HepG2 (cell line): ENCODE measurements at regions not wholly inside any gene's neighbourhood (a gene's known extent, or its start where the extent isn't known, plus 50 kb on each side); places are given as distances from the start of the nearest gene placed in this dataset.

Experiments used
- ATAC-seq: fragments of 200-7000 bp; cut with Tn5 transposase; 3 replicates; pipeline ENCODE4 v1.9.1; 2020; ENCODE audit warnings: mild to moderate bottlenecking, moderate library complexity
- BruUV-seq: library from RNA; stranded (reverse); fragments of 400-500 nt; replicated peaks from 2 replicates; lab custom pipeline; 2021; lab: Mats Ljungman, UMichigan
- CTCF ChIA-PET: fragments of 300-600 bp; formaldehyde crosslinking; extraction: SDS; loops from one replicate; lab custom pipeline; 2021; ENCODE audit warnings: low total read pairs, inconsistent platforms, low intra/inter-chr PET ratio; lab: Yijun Ruan, JAX
- POLR2A ChIA-PET: fragments of 350-600 bp; sonication (Branson Sonifier 250); formaldehyde crosslinking; loops from one replicate; lab custom pipeline; 2020; ENCODE audit warnings: antibody characterized with exemption, inconsistent platforms; lab: Yijun Ruan, JAX
- DNase-seq: peaks from one replicate; pipeline ENCODE4 v3.0.0-alpha.2; 2015; ENCODE audit warnings: low spot score
- FAIRE-seq: peaks from 3 replicates; lab custom pipeline; 2011; peaks lifted over from hg19 to GRCh38; lab: Jason Lieb, UNC
- H2AFZ ChIP-seq: one replicate; pipeline ENCODE4 v1.6.1; 2011; ENCODE audit warnings: low read length, inconsistent platforms
- H3K27ac ChIP-seq: fragments of 300-600 bp; 3 replicates; pipeline ENCODE4 v1.8.0; 2011; ENCODE audit warnings: mixed run types, mild to moderate bottlenecking, mixed read lengths, low read length, inconsistent platforms; ENCODE audit not compliant: insufficient read depth; ENCODE audit errors: extremely low read length
- H3K27me3 ChIP-seq, 2 experiments: fragments of 200-600 bp in 1 of 2; 2 replicates in 1 of 2; 3 replicates in 1 of 2; pipeline versions ENCODE4 v1.6.0 to v1.8.0; 2011; ENCODE audit warnings: low read length in 2 of 2, mild to moderate bottlenecking in 2 of 2, moderate library complexity in 2 of 2, inconsistent platforms in 1 of 2; ENCODE audit not compliant: insufficient read depth in 2 of 2, control insufficient read depth in 1 of 2
- H3K36me3 ChIP-seq, 2 experiments: fragments of 200-600 bp in 1 of 2; replicated peaks in 1 of 2; 2 replicates in 1 of 2; 3 replicates in 1 of 2; pipeline versions ENCODE4 v1.5.1 to v1.8.0; 2011; ENCODE audit warnings: low read length in 2 of 2, inconsistent platforms in 1 of 2; ENCODE audit not compliant: insufficient read depth in 2 of 2, control insufficient read depth in 1 of 2
- H3K4me1 ChIP-seq: 2 replicates; pipeline ENCODE4 v1.5.1; 2012; ENCODE audit warnings: low read length, inconsistent platforms; ENCODE audit not compliant: insufficient read depth
- H3K4me2 ChIP-seq: 2 replicates; pipeline ENCODE4 v1.6.0; 2011; ENCODE audit warnings: low read depth, low read length, inconsistent platforms
- H3K4me3 ChIP-seq, 3 experiments: fragments of 200-600 bp in 1 of 3; sonication (generic), shearing (Covaris generic) in 1 of 3; replicated peaks in 1 of 3; 2 replicates each; pipeline ENCODE4 v1.5.1; 2011 to 2016; ENCODE audit warnings: low read length in 3 of 3, inconsistent platforms in 2 of 3, low read depth in 2 of 3, mild to moderate bottlenecking in 2 of 3, control low read depth in 1 of 3, mixed read lengths in 1 of 3; ENCODE audit not compliant: insufficient read depth in 1 of 3
- H3K79me2 ChIP-seq: one replicate; pipeline ENCODE4 v1.6.1; 2011; ENCODE audit warnings: low read length, inconsistent platforms; ENCODE audit not compliant: insufficient read depth
- H3K9ac ChIP-seq: 2 replicates; pipeline ENCODE4 v1.6.0; 2011; ENCODE audit warnings: mild to moderate bottlenecking, low read depth, low read length, inconsistent platforms; ENCODE audit not compliant: insufficient read depth
- H3K9me3 ChIP-seq: 2 replicates; pipeline ENCODE4 v1.5.1; 2012; ENCODE audit warnings: mild to moderate bottlenecking, low read length
- H4K20me1 ChIP-seq: 2 replicates; pipeline ENCODE4 v1.6.0; 2011; ENCODE audit warnings: inconsistent platforms, mild to moderate bottlenecking, low read length, moderate library complexity; ENCODE audit not compliant: insufficient read depth
- CCAR2 ChIP-seq: fragments of 200-400 bp; formaldehyde crosslinking; optimal IDR thresholded peaks from 2 replicates; pipeline ENCODE3; 2018; ENCODE audit warnings: low read depth, mild to moderate bottlenecking, low read length, moderate library complexity
- DBP ChIP-seq: sonication (generic); formaldehyde crosslinking; IDR thresholded peaks from 2 replicates; pipeline ENCODE4 v1.4.0; 2020; ENCODE audit warnings: missing genetic modification reagents; ENCODE audit errors: not compliant biosample characterization
- FOXM1 ChIP-seq: sonication (generic); formaldehyde crosslinking; IDR thresholded peaks from 2 replicates; pipeline ENCODE4 v1.5.0; 2020; ENCODE audit warnings: missing genetic modification reagents
- MYPOP ChIP-seq: sonication (generic); formaldehyde crosslinking; IDR thresholded peaks from 2 replicates; pipeline ENCODE4 v1.8.1; 2023; ENCODE audit warnings: mild to moderate bottlenecking, moderate library complexity, missing genetic modification reagents
- NFE2L1 ChIP-seq: sonication (generic); formaldehyde crosslinking; IDR thresholded peaks from 2 replicates; pipeline ENCODE4 v1.4.0; 2020; ENCODE audit warnings: missing genetic modification reagents, mild to moderate bottlenecking, borderline replicate concordance
- NR2C2 ChIP-seq: sonication (generic); formaldehyde crosslinking; IDR thresholded peaks from 2 replicates; pipeline ENCODE4 v1.4.0; 2020; ENCODE audit warnings: missing genetic modification reagents, mild to moderate bottlenecking, moderate library complexity, borderline replicate concordance
- POGZ ChIP-seq: sonication (generic); formaldehyde crosslinking; IDR thresholded peaks from 2 replicates; pipeline ENCODE4 v1.4.0; 2020; ENCODE audit warnings: mild to moderate bottlenecking, missing genetic modification reagents
- SALL2 ChIP-seq: sonication (generic); formaldehyde crosslinking; IDR thresholded peaks from 2 replicates; pipeline ENCODE4 v1.8.1; 2023; ENCODE audit warnings: mild to moderate bottlenecking, missing genetic modification reagents, inconsistent platforms
- SATB2 ChIP-seq: sonication (generic); formaldehyde crosslinking; IDR thresholded peaks from 2 replicates; pipeline ENCODE4 v1.5.0; 2020; ENCODE audit warnings: missing genetic modification reagents
- SP4 ChIP-seq: sonication (generic); formaldehyde crosslinking; IDR thresholded peaks from 2 replicates; pipeline ENCODE4 v1.8.1; 2023; ENCODE audit warnings: mild to moderate bottlenecking, missing genetic modification reagents
- TCF12 ChIP-seq, 2 experiments: fragments of 450-650 bp in 1 of 2; sonication (generic) in 1 of 2; formaldehyde crosslinking in 1 of 2; IDR thresholded peaks; 2 replicates each; pipeline versions ENCODE4 v1.6.1 to v1.8.0; 2017 to 2022; ENCODE audit warnings: antibody characterized with exemption in 1 of 2, mild to moderate bottlenecking in 1 of 2, missing genetic modification reagents in 1 of 2, moderate library complexity in 1 of 2
- TRIM24 ChIP-seq: sonication (generic); formaldehyde crosslinking; IDR thresholded peaks from 2 replicates; pipeline ENCODE4 v1.8.0; 2022; ENCODE audit warnings: mild to moderate bottlenecking, missing genetic modification reagents
- U2AF2 ChIP-seq: fragments of 200-400 bp; formaldehyde crosslinking; IDR thresholded peaks from 2 replicates; pipeline ENCODE4 v1.6.1; 2017; ENCODE audit warnings: low read depth, mild to moderate bottlenecking, low read length
- ZKSCAN1 ChIP-seq: fragments of 150-350 bp; IDR thresholded peaks from 2 replicates; pipeline ENCODE4 v1.6.1; 2014; ENCODE audit warnings: low read length
- ZNF20 ChIP-seq: sonication (generic); formaldehyde crosslinking; IDR thresholded peaks from 2 replicates; pipeline ENCODE4 v1.4.0; 2020; ENCODE audit warnings: mild to moderate bottlenecking, moderate library complexity, missing genetic modification reagents
- ZNF607 ChIP-seq: sonication (generic); formaldehyde crosslinking; IDR thresholded peaks from 2 replicates; pipeline ENCODE4 v1.5.1; 2020; ENCODE audit warnings: missing genetic modification reagents, mild to moderate bottlenecking, borderline replicate concordance
- WGBS: methylation state at CpG from one replicate; pipeline ENCODE4 v1.1.6; 2017; ENCODE audit warnings: low lambda C conversion rate; 5-methylcytosine and 5-hydroxymethylcytosine counted together
- in situ Hi-C: cut with HindIII; loops from 2 replicates; pipeline ENCODE4 v1.10.0; 2017; ENCODE audit warnings: low pct_unique_long_range_greater_than_20kb; ENCODE audit not compliant: extremely low pct_ligation_motif_present
- intact Hi-C: fragments of 100-400 bp; cut with micrococcal nuclease; formaldehyde crosslinking; loops from one replicate; pipeline ENCODE4 v1.10.0; 2022; ENCODE audit not compliant: unreplicated experiment
- TF ChIP-seq, protein P1 (sequence below): sonication (generic); formaldehyde crosslinking; IDR thresholded peaks from 2 replicates; pipeline ENCODE4 v1.8.0; 2022; ENCODE audit warnings: missing genetic modification reagents, low read depth, mild to moderate bottlenecking, borderline replicate concordance

DNA sequence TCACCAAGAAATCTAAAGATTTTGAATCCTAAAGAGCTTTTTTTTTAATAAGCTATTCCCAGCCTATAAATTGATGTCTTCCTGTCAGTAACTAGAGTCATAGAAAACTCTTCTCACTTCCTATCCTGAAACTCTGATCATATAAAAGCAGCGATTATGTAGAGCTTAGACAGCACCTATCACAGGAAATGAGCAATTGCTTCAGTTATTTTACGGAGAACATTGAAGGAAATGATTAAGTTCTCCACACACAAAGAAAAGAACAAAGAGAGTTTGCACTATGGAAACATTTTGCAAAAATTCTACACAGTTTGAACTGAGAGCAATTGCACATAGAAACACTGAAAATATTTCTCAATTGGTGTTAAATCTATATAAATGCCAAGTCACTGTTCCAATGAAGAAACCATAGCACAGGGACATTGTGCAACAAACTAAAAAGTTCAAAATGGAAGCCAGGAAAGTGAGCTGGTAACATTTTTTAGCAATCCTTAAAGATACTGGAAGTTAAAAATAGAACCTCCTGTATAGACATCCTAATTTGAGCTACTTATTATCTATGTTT, 291.5 kb upstream of the ARHGEF26 start:
- FAIRE-seq, result no peak
- no TSS peak for BruUV-seq
- in situ Hi-C loops, result no loop called here
- H3K79me2 ChIP-seq, result no peaks in the 10 kb centered on the region
- no peak for TF ChIP-seq TCF12 (IDR thresholded peaks at IDR 0.05)
- TF ChIP-seq TCF12 (CRISPR knock-in tag; IDR thresholded peaks at IDR 0.05), result no peak
- TF ChIP-seq DBP (CRISPR knock-in tag), result no peak
- no peak for TF ChIP-seq SATB2 (CRISPR knock-in tag)
- TF ChIP-seq FOXM1, result no peak
- TF ChIP-seq NR2C2, result no peak
- no peak for TF ChIP-seq SP4 (CRISPR knock-in tag)
- TF ChIP-seq SALL2 (CRISPR knock-in tag), result no peak
- TF ChIP-seq MYPOP, result no peak
- no peak for TF ChIP-seq NFE2L1 (CRISPR knock-in tag)
- TF ChIP-seq ZNF607, result no peak
- TF ChIP-seq, protein P1, sequence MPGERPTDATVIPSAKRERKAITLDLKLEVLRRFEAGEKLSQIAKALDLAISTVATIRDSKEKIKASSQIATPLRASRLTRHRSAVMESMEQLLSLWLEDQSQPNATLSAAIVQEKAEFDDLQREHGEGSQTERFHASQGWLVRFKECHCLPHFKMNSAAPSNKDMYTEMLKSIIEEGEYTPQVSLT, result no peak
- no peak for TF ChIP-seq ZNF20 (CRISPR knock-in tag)
- no peak for TF ChIP-seq TRIM24 (CRISPR knock-in tag)
- no peak for TF ChIP-seq POGZ
- no peak for TF ChIP-seq CCAR2
- no peak for TF ChIP-seq ZKSCAN1
- TF ChIP-seq U2AF2, result no peak
- TF ChIP-seq, all 625 proteins: peak for 0
- intact Hi-C loops, result no loop called here
- no peak overlapping the region for H3K4me3 ChIP-seq
- no peaks in the 10 kb centered on the region for H3K36me3 ChIP-seq
- no peaks in the 10 kb centered on the region for H3K4me1 ChIP-seq
- 7% methylated on average over 2 of the region's 2 CpGs for WGBS
- no peak overlapping the region for H2AFZ ChIP-seq
- no peaks in the 10 kb centered on the region for H3K9me3 ChIP-seq
- DNase-seq, result no peak
- H4K20me1 ChIP-seq, result no peaks in the 10 kb centered on the region
- no peaks in the 10 kb centered on the region for H3K27me3 ChIP-seq
- CTCF ChIA-PET, result no interaction called here
- POLR2A ChIA-PET, result no interaction called here
- H3K9ac ChIP-seq, result no peak overlapping the region
- no peak overlapping the region for H3K4me2 ChIP-seq
- H3K27ac ChIP-seq, result no peak overlapping the region
- ATAC-seq, result no peak
